Trophoblast cell (in vitro differentiated cells and primary cell): ENCODE measurements at regions not wholly inside any gene's neighbourhood (a gene's known extent, or its start where the extent isn't known, plus 50 kb on each side); places are given as distances from the start of the nearest gene placed in this dataset.

Experiments
- DNase-seq, 2 donors: peaks; one replicate each; pipeline ENCODE4 v3.0.0-alpha.2; 2016
- H2AFZ ChIP-seq: 2 replicates; pipeline ENCODE4 v1.6.1; 2013; ENCODE audit warnings: low read length, moderate library complexity, mild to moderate bottlenecking; ENCODE audit not compliant: insufficient read depth, poor library complexity
- H2AK5ac ChIP-seq: 2 replicates; pipeline ENCODE4 v1.6.1; 2013; ENCODE audit warnings: mild to moderate bottlenecking, low read length
- H2BK120ac ChIP-seq: 2 replicates; pipeline ENCODE4 v1.6.1; 2013; ENCODE audit warnings: low read length, mild to moderate bottlenecking, moderate library complexity; ENCODE audit not compliant: insufficient read depth, poor library complexity
- H2BK12ac ChIP-seq: 2 replicates; pipeline ENCODE4 v1.6.1; 2013; ENCODE audit warnings: mild to moderate bottlenecking, low read length, moderate library complexity
- H2BK5ac ChIP-seq: 2 replicates; pipeline ENCODE4 v1.6.1; 2013; ENCODE audit warnings: low read length, low read depth, moderate library complexity, mild to moderate bottlenecking; ENCODE audit not compliant: poor library complexity
- H3K14ac ChIP-seq: 2 replicates; pipeline ENCODE4 v1.6.1; 2013; ENCODE audit warnings: mild to moderate bottlenecking, low read length
- H3K18ac ChIP-seq: 2 replicates; pipeline ENCODE4 v1.6.1; 2013; ENCODE audit warnings: mild to moderate bottlenecking, low read length
- H3K23ac ChIP-seq: 2 replicates; pipeline ENCODE4 v1.6.1; 2013; ENCODE audit warnings: low read length
- H3K27ac ChIP-seq: 2 replicates; pipeline ENCODE4 v1.5.1; 2013; ENCODE audit warnings: low read depth, mild to moderate bottlenecking, inconsistent platforms, low read length, moderate library complexity
- H3K27me3 ChIP-seq: 2 replicates; pipeline ENCODE4 v1.6.1; 2013; ENCODE audit warnings: inconsistent platforms, mild to moderate bottlenecking, low read length, moderate library complexity; ENCODE audit not compliant: insufficient read depth
- H3K36me3 ChIP-seq, 2 experiments: 1 replicate in 1 of 2; 2 replicates in 1 of 2; pipeline ENCODE4 v1.6.1; 2013; ENCODE audit warnings: low read length in 2 of 2, mild to moderate bottlenecking in 2 of 2, moderate library complexity in 1 of 2; ENCODE audit not compliant: insufficient read depth in 2 of 2, control insufficient read depth in 1 of 2
- H3K4ac ChIP-seq: 2 replicates; pipeline ENCODE4 v1.6.1; 2013; ENCODE audit warnings: low read depth, mild to moderate bottlenecking, low read length, moderate library complexity
- H3K4me1 ChIP-seq, 2 experiments: 1 replicate in 1 of 2; 2 replicates in 1 of 2; pipeline ENCODE4 v1.6.1; 2013; ENCODE audit warnings: low read length in 2 of 2, mild to moderate bottlenecking in 2 of 2, moderate library complexity in 1 of 2; ENCODE audit not compliant: insufficient read depth in 2 of 2, control insufficient read depth in 1 of 2
- H3K4me2 ChIP-seq: 2 replicates; pipeline ENCODE4 v1.6.1; 2013; ENCODE audit warnings: inconsistent platforms, mild to moderate bottlenecking, low read length, moderate library complexity
- H3K4me3 ChIP-seq: 2 replicates; pipeline ENCODE4 v1.5.1; 2013; ENCODE audit warnings: mild to moderate bottlenecking, low read depth, low read length, inconsistent platforms
- H3K79me1 ChIP-seq: one replicate; pipeline ENCODE4 v1.6.1; 2013; ENCODE audit warnings: low read length
- H3K79me2 ChIP-seq: 2 replicates; pipeline ENCODE4 v1.6.1; 2013; ENCODE audit warnings: low read length, mild to moderate bottlenecking; ENCODE audit not compliant: control insufficient read depth, insufficient read depth, poor library complexity
- H3K9ac ChIP-seq: 2 replicates; pipeline ENCODE4 v1.6.1; 2013; ENCODE audit warnings: mild to moderate bottlenecking, low read length
- H3K9me3 ChIP-seq: 2 replicates; pipeline ENCODE4 v1.6.1; 2013; ENCODE audit warnings: low read depth, mild to moderate bottlenecking, control low read depth, inconsistent platforms, low read length; ENCODE audit not compliant: insufficient read depth
- H4K12ac ChIP-seq: 2 replicates; pipeline ENCODE4 v1.6.1; 2013; ENCODE audit warnings: low read depth, mild to moderate bottlenecking, low read length, moderate library complexity
- H4K8ac ChIP-seq: 2 replicates; pipeline ENCODE4 v1.6.1; 2013; ENCODE audit warnings: low read depth, mild to moderate bottlenecking, low read length, moderate library complexity
- H4K91ac ChIP-seq: one replicate; pipeline ENCODE4 v1.6.1; 2013; ENCODE audit warnings: low read depth, mild to moderate bottlenecking, low read length, moderate library complexity
- WGBS: extraction: QIAGEN DNeasy Blood & Tissue Kit; methylation state at CpG from one replicate; pipeline ENCODE4 v1.1.7; 2013; ENCODE audit warnings: missing lambda C conversion rate; ENCODE audit not compliant: insufficient read length, insufficient coverage; ENCODE audit errors: extremely low coverage; 5-methylcytosine and 5-hydroxymethylcytosine counted together

- H3K4ac ChIP-seq = no peak overlapping the region
- no peak overlapping the region for H3K27ac ChIP-seq
- H3K14ac ChIP-seq = no peak overlapping the region
- no peak overlapping the region for H3K9ac ChIP-seq
- H3K27me3 ChIP-seq = no peaks in the 10 kb centered on the region
- no peak overlapping the region for H3K4me2 ChIP-seq
- H4K8ac ChIP-seq = no peak overlapping the region
- H2BK5ac ChIP-seq = no peak overlapping the region
- H3K4me3 ChIP-seq = no peak overlapping the region
- no peak overlapping the region for H3K18ac ChIP-seq
- no peak overlapping the region for H2AK5ac ChIP-seq
- no peaks in the 10 kb centered on the region for H3K36me3 ChIP-seq
- no peak for DNase-seq
- H4K91ac ChIP-seq = no peak overlapping the region
- no CpG with 5 or more reads among the region's 1 CpG for WGBS
- H2BK12ac ChIP-seq = no peak overlapping the region
- no peaks in the 10 kb centered on the region for H3K79me2 ChIP-seq
- H4K12ac ChIP-seq = no peak overlapping the region
- no peaks in the 10 kb centered on the region for H3K9me3 ChIP-seq
- no peaks in the 10 kb centered on the region for H3K79me1 ChIP-seq
- H3K4me1 ChIP-seq = no peaks in the 10 kb centered on the region
- no peak overlapping the region for H2BK120ac ChIP-seq
- no peak overlapping the region for H3K23ac ChIP-seq
- H2AFZ ChIP-seq = no peak overlapping the region
These were observed 1695.7 kb upstream of the SPRY2 start for GRCh38 chr13:82036602-82037001.

- Histone ChIP-seq H3K9me3 (no peaks in the 10 kb centered on the region), H3K79me2 (no peaks in the 10 kb centered on the region), H3K9ac (no peak overlapping the region), H2BK5ac (no peak overlapping the region), H3K4ac (no peak overlapping the region), H3K36me3 (no peaks in the 10 kb centered on the region), H3K27me3 (no peaks in the 10 kb centered on the region), H4K8ac (no peak overlapping the region), H3K4me2 (no peak overlapping the region), H3K4me3 (no peak overlapping the region), H3K18ac (no peak overlapping the region), H2BK120ac (no peak overlapping the region), H3K14ac (no peak overlapping the region), H3K4me1 (no peaks in the 10 kb centered on the region), H3K23ac (no peak overlapping the region), H2BK12ac (no peak overlapping the region), H3K79me1 (no peaks in the 10 kb centered on the region), H2AFZ (no peak overlapping the region), H4K12ac (no peak overlapping the region), H2AK5ac (no peak overlapping the region), H4K91ac (no peak overlapping the region), H3K27ac (no peak overlapping the region)
- WGBS = no CpG with 5 or more reads among the region's 1 CpG
- DNase-seq = no peak
These were observed 1670.4 kb upstream of the SPRY2 start for GRCh38 chr13:82011355-82011754.

- H3K36me3 ChIP-seq = no peaks in the 10 kb centered on the region
- no CpG with 5 or more reads among the region's 2 CpGs for WGBS
These were observed 1669.9 kb upstream of the SPRY2 start for GRCh38 chr13:82010780-82011179.

GRCh38 chr13:82002710-82003109 lies 1661.8 kb upstream of the SPRY2 start:
- H2AFZ ChIP-seq = no peak overlapping the region
- no peaks in the 10 kb centered on the region for H3K79me2 ChIP-seq
- H2BK120ac ChIP-seq = no peak overlapping the region
- no CpG with 5 or more reads among the region's 3 CpGs for WGBS
- H4K12ac ChIP-seq = no peak overlapping the region
- DNase-seq = no peak
- no peak overlapping the region for H3K14ac ChIP-seq
- H3K9ac ChIP-seq = no peak overlapping the region
- H4K8ac ChIP-seq = no peak overlapping the region
- no peaks in the 10 kb centered on the region for H3K9me3 ChIP-seq
- no peaks in the 10 kb centered on the region for H3K4me1 ChIP-seq
- H3K23ac ChIP-seq = no peak overlapping the region
- H4K91ac ChIP-seq = no peak overlapping the region
- H3K79me1 ChIP-seq = no peaks in the 10 kb centered on the region
- no peak overlapping the region for H2BK5ac ChIP-seq
- no peak overlapping the region for H3K4ac ChIP-seq
- no peaks in the 10 kb centered on the region for H3K27me3 ChIP-seq
- no peak overlapping the region for H3K18ac ChIP-seq
- no peak overlapping the region for H2BK12ac ChIP-seq
- no peak overlapping the region for H3K27ac ChIP-seq
- H3K36me3 ChIP-seq = no peaks in the 10 kb centered on the region
- no peak overlapping the region for H3K4me2 ChIP-seq
- no peak overlapping the region for H2AK5ac ChIP-seq
- H3K4me3 ChIP-seq = no peak overlapping the region

More at GRCh38 chr13:82010780-82011179, 1669.9 kb upstream of the SPRY2 start:
- no peak overlapping the region for H2AK5ac ChIP-seq
- no peak overlapping the region for H3K4me2 ChIP-seq
- H3K27me3 ChIP-seq = no peaks in the 10 kb centered on the region
- H3K9me3 ChIP-seq = no peaks in the 10 kb centered on the region
- H2AFZ ChIP-seq = no peak overlapping the region
- no peak overlapping the region for H3K18ac ChIP-seq
- no peak overlapping the region for H4K8ac ChIP-seq
- no peak overlapping the region for H3K14ac ChIP-seq
- H3K9ac ChIP-seq = no peak overlapping the region
- H4K12ac ChIP-seq = no peak overlapping the region
- H2BK120ac ChIP-seq = no peak overlapping the region
- H3K27ac ChIP-seq = no peak overlapping the region
- H3K79me2 ChIP-seq = no peaks in the 10 kb centered on the region
- no peaks in the 10 kb centered on the region for H3K79me1 ChIP-seq
- H3K23ac ChIP-seq = no peak overlapping the region
- no peak overlapping the region for H2BK5ac ChIP-seq
- no peak overlapping the region for H3K4me3 ChIP-seq
- H3K4ac ChIP-seq = no peak overlapping the region
- no peak overlapping the region for H4K91ac ChIP-seq
- H2BK12ac ChIP-seq = no peak overlapping the region
- no peak for DNase-seq
- no peaks in the 10 kb centered on the region for H3K4me1 ChIP-seq
